HUDEP-2 (cell line): ENCODE measurements at regions not wholly inside any gene's neighbourhood (a gene's known extent, or its start where the extent isn't known, plus 50 kb on each side); places are given as distances from the start of the nearest gene placed in this dataset.

Experiments
- DNase-seq, 76 experiments: peaks; one replicate each; lab custom pipeline; 2025; ENCODE audit not compliant: unreplicated experiment in 76 of 76; lab: John Stamatoyannopoulos, UW

GRCh38 chr3:73727117-73727821 lies 102.5 kb upstream of the PDZRN3 start:
- DNase-seq: no peak

GRCh38 chr3:73723596-73723995 lies 98.9 kb upstream of the PDZRN3 start:
- no peak for DNase-seq

GRCh38 chr3:73719861-73720260 lies 95.1 kb upstream of the PDZRN3 start:
- no peak for DNase-seq

GRCh38 chr3:73719413-73719851 lies 94.7 kb upstream of the PDZRN3 start:
- no peak for DNase-seq

- no peak for DNase-seq
Measured at GRCh38 chr3:73718326-73719110, 93.8 kb upstream of the PDZRN3 start.

- DNase-seq: no peak
Measured at GRCh38 chr3:73716418-73716817, 91.7 kb upstream of the PDZRN3 start.

GRCh38 chr3:73710340-73710739 lies 85.6 kb upstream of the PDZRN3 start:
- DNase-seq: no peak

- DNase-seq: no peak
Measured at GRCh38 chr3:73709712-73710111, 85.0 kb upstream of the PDZRN3 start.

GRCh38 chr3:73708956-73709355 lies 84.2 kb upstream of the PDZRN3 start:
- DNase-seq: no peak

- no peak for DNase-seq
Measured at GRCh38 chr3:73707772-73708171, 83.0 kb upstream of the PDZRN3 start.

- no peak for DNase-seq
Measured at GRCh38 chr3:73706771-73707170, 82.0 kb upstream of the PDZRN3 start.

- DNase-seq: no peak
Measured at GRCh38 chr3:73705792-73706191, 81.1 kb upstream of the PDZRN3 start.

GRCh38 chr3:73699327-73699726 lies 74.6 kb upstream of the PDZRN3 start:
- no peak for DNase-seq

GRCh38 chr3:73697020-73697419 lies 72.3 kb upstream of the PDZRN3 start:
- no peak for DNase-seq

- DNase-seq: no peak
Measured at GRCh38 chr3:73695841-73696240, 71.1 kb upstream of the PDZRN3 start.

GRCh38 chr3:73694983-73695757 lies 70.4 kb upstream of the PDZRN3 start:
- DNase-seq: no peak

- DNase-seq: no peak
Measured at GRCh38 chr3:73687106-73688004, 62.6 kb upstream of the PDZRN3 start.

- no peak for DNase-seq
Measured at GRCh38 chr3:73685061-73685460, 60.3 kb upstream of the PDZRN3 start.

- DNase-seq: no peak
Measured at GRCh38 chr3:73683706-73684105, 59.0 kb upstream of the PDZRN3 start.

- no peak for DNase-seq
Measured at GRCh38 chr3:73681610-73682009, 56.9 kb upstream of the PDZRN3 start.
